IgD-negative memory B cell (primary cell): ENCODE measurements at regions not wholly inside any gene's neighbourhood (a gene's known extent, or its start where the extent isn't known, plus 50 kb on each side); places are given as distances from the start of the nearest gene placed in this dataset.

Experiments used
- H3K27ac Mint-ChIP-seq, 3 donors: one replicate each; pipeline ENCODE4 v1.8.0; 2020 to 2022; ENCODE audit warnings: mild to moderate bottlenecking in 3 of 3, mixed read lengths in 3 of 3, moderate library complexity in 1 of 3
- H3K27me3 Mint-ChIP-seq: one replicate; pipeline ENCODE4 v1.8.0; 2021; ENCODE audit warnings: mixed read lengths
- H3K36me3 Mint-ChIP-seq: one replicate; pipeline ENCODE4 v1.8.0; 2020; ENCODE audit warnings: mild to moderate bottlenecking, mixed read lengths
- H3K4me1 Mint-ChIP-seq, 3 donors: one replicate each; pipeline ENCODE4 v1.8.0; 2020 to 2022; ENCODE audit warnings: mixed read lengths in 3 of 3, mild to moderate bottlenecking in 1 of 3
- H3K4me3 Mint-ChIP-seq, 4 donors: one replicate each; pipeline ENCODE4 v1.8.0; 2020 to 2022; ENCODE audit warnings: mild to moderate bottlenecking in 4 of 4, mixed read lengths in 4 of 4, moderate library complexity in 3 of 4
- H3K9me3 Mint-ChIP-seq, 3 donors: one replicate each; pipeline ENCODE4 v1.8.0; 2020 to 2021; ENCODE audit warnings: mixed read lengths in 3 of 3, mild to moderate bottlenecking in 1 of 3

GRCh38 chr14:26856876-26857518 lies 259.2 kb upstream of the NOVA1 start:
- no peaks in the 10 kb centered on the region for H3K36me3 Mint-ChIP-seq
- no peak overlapping the region for H3K27ac Mint-ChIP-seq
- H3K4me3 Mint-ChIP-seq: no peak overlapping the region
- peaks cover 4 to 14% (median 9%) of the 10 kb centered on the region in 3 donors for H3K9me3 Mint-ChIP-seq
- H3K4me1 Mint-ChIP-seq: no peaks in the 10 kb centered on the region
- H3K27me3 Mint-ChIP-seq: no peaks in the 10 kb centered on the region

DNA sequence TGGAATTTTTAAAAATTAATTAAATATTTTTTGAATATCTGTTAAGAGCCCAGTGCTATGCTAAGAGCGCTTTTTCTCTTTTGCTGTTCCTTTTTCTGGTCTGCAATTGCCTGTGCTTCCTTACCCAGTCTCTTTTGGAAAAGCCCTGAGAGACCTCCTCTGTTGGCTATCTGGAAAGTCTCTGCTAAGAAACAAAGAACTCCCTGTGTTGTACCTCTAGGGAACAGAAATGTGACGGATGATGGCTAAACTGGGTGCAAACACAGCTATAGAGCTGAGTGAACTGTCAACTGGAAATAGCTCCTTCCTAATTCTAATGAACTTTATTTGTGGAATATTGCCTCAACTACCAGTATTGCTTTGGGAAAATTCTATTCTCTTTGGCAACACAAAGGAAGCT lies 261.6 kb upstream of the NOVA1 start:
- Mint-ChIP-seq H3K27me3 (no peaks in the 10 kb centered on the region), H3K4me3 (no peak overlapping the region), H3K4me1 (no peaks in the 10 kb centered on the region), H3K9me3 (peaks cover 2 to 11% (median 7%) of the 10 kb centered on the region in 3 donors), H3K27ac (no peak overlapping the region), H3K36me3 (no peaks in the 10 kb centered on the region)

DNA sequence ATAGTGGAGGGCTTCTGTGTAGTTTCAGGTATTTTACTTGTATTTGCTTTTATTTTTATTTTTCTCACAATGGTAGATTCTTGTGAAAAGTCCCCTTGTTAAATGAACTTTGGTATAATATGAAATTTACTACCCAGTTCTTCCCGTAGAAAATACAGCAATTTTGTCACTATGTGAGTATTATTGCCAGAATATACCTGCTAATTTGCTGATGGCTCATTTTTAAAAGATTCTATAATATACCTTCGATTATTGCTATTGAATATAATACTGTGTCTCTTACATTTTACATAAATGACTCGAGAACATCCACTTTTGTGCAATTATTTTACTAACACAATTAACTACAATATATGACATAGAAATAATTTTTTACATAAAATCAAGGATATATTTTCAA lies 262.3 kb upstream of the NOVA1 start:
- H3K4me3 Mint-ChIP-seq: no peak overlapping the region
- no peaks in the 10 kb centered on the region for H3K4me1 Mint-ChIP-seq
- H3K9me3 Mint-ChIP-seq: peaks cover 2 to 10% (median 7%) of the 10 kb centered on the region in 3 donors
- H3K36me3 Mint-ChIP-seq: no peaks in the 10 kb centered on the region
- H3K27ac Mint-ChIP-seq: no peak overlapping the region
- no peaks in the 10 kb centered on the region for H3K27me3 Mint-ChIP-seq

DNA sequence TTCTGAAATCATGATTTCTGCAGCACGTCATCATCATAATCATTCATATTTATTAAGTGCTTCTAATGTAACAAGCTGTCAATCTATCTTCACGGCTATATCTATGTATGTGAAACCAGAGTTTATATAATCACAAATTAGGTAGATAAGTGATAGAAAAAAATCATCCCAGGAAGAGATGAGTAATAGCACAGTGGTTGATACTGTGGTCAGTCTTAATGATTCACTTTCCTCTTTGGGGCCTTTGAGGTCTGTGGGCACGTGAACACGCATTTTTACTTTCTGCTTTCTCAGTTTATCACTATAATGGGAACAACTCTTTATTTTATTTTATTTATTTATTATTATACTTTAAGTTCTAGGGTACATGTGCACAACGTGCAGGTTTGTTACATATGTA lies 265.9 kb upstream of the NOVA1 start:
- H3K27me3 Mint-ChIP-seq: no peaks in the 10 kb centered on the region

DNA sequence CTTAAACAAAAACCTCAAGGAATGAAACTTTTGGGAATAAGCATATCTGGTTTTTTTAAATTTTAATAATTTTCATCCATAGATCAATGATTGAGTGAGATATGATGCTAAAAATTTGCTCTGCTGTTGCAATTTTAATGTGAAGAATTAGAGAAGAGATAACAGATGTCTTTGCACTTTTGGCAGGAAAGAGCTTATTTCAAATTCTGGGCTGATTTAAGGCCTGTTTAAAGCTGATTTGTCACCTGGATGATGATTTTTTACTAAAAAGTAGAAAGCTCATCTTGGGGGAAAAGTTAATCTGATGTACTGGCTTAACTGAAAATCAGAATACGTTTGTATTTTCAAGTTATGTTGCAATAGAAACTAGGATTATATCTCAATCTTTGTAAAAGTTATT lies 268.9 kb upstream of the NOVA1 start:
- H3K36me3 Mint-ChIP-seq: no peaks in the 10 kb centered on the region
- H3K27me3 Mint-ChIP-seq: no peaks in the 10 kb centered on the region
- no peak overlapping the region for H3K4me3 Mint-ChIP-seq
- H3K27ac Mint-ChIP-seq: no peak overlapping the region
- peaks cover 0 to 11% (median 0%) of the 10 kb centered on the region in 3 donors for H3K9me3 Mint-ChIP-seq
- no peaks in the 10 kb centered on the region for H3K4me1 Mint-ChIP-seq

More for the DNA sequence above, 265.9 kb upstream of the NOVA1 start:
- peaks cover 2 to 7% (median 4%) of the 10 kb centered on the region in 3 donors for H3K9me3 Mint-ChIP-seq
- peak overlapping the region in 1 of 4 donors; percentile 68 for H3K4me3 Mint-ChIP-seq
- H3K36me3 Mint-ChIP-seq: no peaks in the 10 kb centered on the region
- no peaks in the 10 kb centered on the region for H3K4me1 Mint-ChIP-seq
- H3K27ac Mint-ChIP-seq: no peak overlapping the region

- Mint-ChIP-seq H3K4me1 (no peaks in the 10 kb centered on the region), H3K9me3 (peaks cover 0 to 12% (median 0%) of the 10 kb centered on the region in 3 donors), H3K36me3 (no peaks in the 10 kb centered on the region), H3K27me3 (no peaks in the 10 kb centered on the region), H3K4me3 (no peak overlapping the region), H3K27ac (no peak overlapping the region)
Measured at GRCh38 chr14:26867171-26867757, 269.4 kb upstream of the NOVA1 start.

DNA sequence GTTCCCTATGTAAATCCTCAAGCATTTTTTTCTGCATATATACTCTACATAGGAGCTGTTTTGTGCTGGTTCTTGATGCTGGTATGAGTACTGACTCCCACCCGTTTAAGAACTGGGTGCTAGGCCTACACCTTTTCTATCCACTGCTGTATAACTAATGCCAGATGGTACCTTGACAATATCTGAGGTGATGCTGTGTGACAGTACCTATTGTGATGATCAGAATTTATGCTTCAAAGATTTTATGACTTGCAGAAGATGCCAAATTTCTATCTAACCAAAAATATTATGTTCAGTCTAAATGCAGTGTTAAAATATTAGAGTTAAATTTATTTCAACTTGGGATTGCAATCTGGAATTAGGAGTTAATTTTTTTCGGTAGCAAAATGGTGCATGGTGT lies 272.3 kb upstream of the NOVA1 start:
- no peaks in the 10 kb centered on the region for H3K36me3 Mint-ChIP-seq
- no peaks in the 10 kb centered on the region for H3K27me3 Mint-ChIP-seq
- no peaks in the 10 kb centered on the region for H3K4me1 Mint-ChIP-seq
- no peak overlapping the region for H3K27ac Mint-ChIP-seq
- H3K4me3 Mint-ChIP-seq: no peak overlapping the region
- H3K9me3 Mint-ChIP-seq: peaks cover 0 to 12% (median 2%) of the 10 kb centered on the region in 3 donors

GRCh38 chr14:26870722-26871617 lies 273.1 kb upstream of the NOVA1 start:
- peaks cover 2 to 16% (median 3%) of the 10 kb centered on the region in 3 donors for H3K9me3 Mint-ChIP-seq
- H3K4me1 Mint-ChIP-seq: no peaks in the 10 kb centered on the region
- H3K4me3 Mint-ChIP-seq: no peak overlapping the region
- no peak overlapping the region for H3K27ac Mint-ChIP-seq
- H3K36me3 Mint-ChIP-seq: no peaks in the 10 kb centered on the region
- H3K27me3 Mint-ChIP-seq: no peaks in the 10 kb centered on the region

GRCh38 chr14:26872515-26873361 lies 274.9 kb upstream of the NOVA1 start:
- Mint-ChIP-seq H3K27me3 (no peaks in the 10 kb centered on the region), H3K9me3 (peaks cover 2 to 22% (median 3%) of the 10 kb centered on the region in 3 donors), H3K4me3 (no peak overlapping the region), H3K4me1 (no peaks in the 10 kb centered on the region), H3K36me3 (no peaks in the 10 kb centered on the region), H3K27ac (no peak overlapping the region)

- peaks cover 2 to 22% (median 3%) of the 10 kb centered on the region in 3 donors for H3K9me3 Mint-ChIP-seq
Measured at GRCh38 chr14:26873362-26873960, 275.6 kb upstream of the NOVA1 start.

DNA sequence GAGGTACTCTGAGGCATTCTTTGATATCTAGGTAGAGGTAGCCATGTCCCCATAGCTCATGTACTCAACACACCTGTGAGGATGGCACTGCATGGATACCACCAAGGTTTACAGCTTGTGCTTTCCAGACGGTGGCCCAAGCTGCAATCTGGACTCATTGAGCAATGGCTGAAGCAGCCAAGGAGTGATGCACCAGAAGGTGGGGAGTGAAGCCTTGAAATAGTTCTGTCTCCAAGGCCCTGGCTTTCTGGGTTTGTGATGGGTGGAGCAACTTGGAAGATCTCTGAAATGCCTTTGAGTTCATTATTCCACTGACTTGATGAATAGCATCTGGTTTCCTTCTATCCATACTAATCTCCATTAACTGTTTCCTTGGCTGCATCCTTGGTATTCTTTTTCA lies 290.0 kb upstream of the NOVA1 start:
- Mint-ChIP-seq H3K27ac (no peak overlapping the region), H3K9me3 (peaks cover 5 to 22% (median 8%) of the 10 kb centered on the region in 3 donors), H3K4me3 (no peak overlapping the region), H3K36me3 (no peaks in the 10 kb centered on the region), H3K4me1 (no peaks in the 10 kb centered on the region), H3K27me3 (no peaks in the 10 kb centered on the region)

More at GRCh38 chr14:26873362-26873960, 275.6 kb upstream of the NOVA1 start:
- Mint-ChIP-seq H3K27me3 (no peaks in the 10 kb centered on the region), H3K36me3 (no peaks in the 10 kb centered on the region), H3K4me1 (no peaks in the 10 kb centered on the region), H3K27ac (no peak overlapping the region), H3K4me3 (no peak overlapping the region)

DNA sequence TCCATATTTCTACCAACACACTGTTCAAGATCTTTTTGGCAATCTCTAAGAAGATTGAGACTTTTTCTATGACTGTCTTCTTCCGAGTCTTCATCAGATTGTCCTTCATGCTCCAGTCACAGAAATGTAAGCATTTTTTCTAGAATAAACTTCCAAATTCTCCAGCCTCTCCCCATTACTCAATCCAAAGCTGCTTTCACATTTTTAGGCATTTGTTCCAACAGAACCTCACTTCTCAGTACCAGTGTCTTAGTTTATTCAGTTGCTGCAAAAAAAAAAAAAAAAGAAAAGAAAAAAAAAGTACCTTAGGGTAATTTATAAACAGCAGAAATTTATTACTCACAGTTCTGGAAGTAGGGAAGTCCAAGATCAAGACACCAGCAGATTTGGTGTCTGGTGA lies 290.8 kb upstream of the NOVA1 start:
- no peaks in the 10 kb centered on the region for H3K27me3 Mint-ChIP-seq
- H3K9me3 Mint-ChIP-seq: peaks cover 5 to 18% (median 8%) of the 10 kb centered on the region in 3 donors
- no peak overlapping the region for H3K27ac Mint-ChIP-seq
- no peaks in the 10 kb centered on the region for H3K36me3 Mint-ChIP-seq
- no peaks in the 10 kb centered on the region for H3K4me1 Mint-ChIP-seq
- no peak overlapping the region for H3K4me3 Mint-ChIP-seq

DNA sequence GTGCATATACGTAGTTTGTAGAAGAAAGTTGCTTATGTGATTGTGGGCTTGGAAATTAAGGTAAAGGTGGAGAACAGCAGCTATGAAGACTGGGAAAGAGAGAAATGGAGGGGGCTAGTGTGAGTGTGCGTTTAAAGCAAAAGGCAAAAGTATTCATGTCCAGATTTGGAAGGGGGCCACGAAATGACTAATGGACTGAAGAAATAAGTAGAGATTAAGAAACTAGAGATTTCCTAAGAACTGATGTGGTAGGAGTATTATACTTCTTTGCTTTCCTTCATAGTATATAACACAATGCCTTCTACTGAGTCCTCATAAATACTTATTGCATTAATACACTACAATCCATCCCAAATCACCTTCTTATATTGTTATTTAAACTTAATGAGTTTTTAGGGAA lies 298.6 kb upstream of the NOVA1 start:
- Mint-ChIP-seq H3K27ac (no peak overlapping the region), H3K9me3 (peaks cover 0 to 10% (median 2%) of the 10 kb centered on the region in 3 donors), H3K4me3 (no peak overlapping the region), H3K27me3 (no peaks in the 10 kb centered on the region), H3K4me1 (no peaks in the 10 kb centered on the region), H3K36me3 (no peaks in the 10 kb centered on the region)

DNA sequence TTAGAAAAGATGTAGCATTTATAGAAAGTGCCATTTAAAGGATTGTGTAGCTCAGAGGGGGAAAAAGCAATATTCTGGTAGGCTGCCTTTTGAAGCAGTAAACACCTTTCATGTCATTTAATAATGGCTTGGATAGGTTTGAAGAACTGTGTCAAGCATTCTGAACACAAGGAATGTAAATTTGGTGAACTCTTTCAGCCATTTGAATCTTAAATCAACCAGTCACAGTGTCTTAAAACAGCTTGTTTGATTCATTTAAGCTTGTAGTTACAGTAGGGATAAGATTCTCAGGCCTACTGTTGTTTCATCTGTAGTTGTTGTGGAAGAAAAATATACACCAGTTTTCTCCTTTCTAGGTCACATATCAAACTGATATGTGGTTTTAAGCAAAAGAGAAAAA lies 299.4 kb upstream of the NOVA1 start:
- H3K27ac Mint-ChIP-seq: no peak overlapping the region
- H3K9me3 Mint-ChIP-seq: peaks cover 0 to 10% (median 2%) of the 10 kb centered on the region in 3 donors
- H3K27me3 Mint-ChIP-seq: no peaks in the 10 kb centered on the region
- no peak overlapping the region for H3K4me3 Mint-ChIP-seq
- H3K4me1 Mint-ChIP-seq: no peaks in the 10 kb centered on the region
- H3K36me3 Mint-ChIP-seq: no peaks in the 10 kb centered on the region
